UCSD-AML1 (cell line): ENCODE measurements at regions not wholly inside any gene's neighbourhood (a gene's known extent, or its start where the extent isn't known, plus 50 kb on each side); places are given as distances from the start of the nearest gene placed in this dataset.
"Not testable (repeated sequence)": the region's sequence is repeated elsewhere in the genome, so short reads cannot be mapped to it uniquely, and the experiment has no call there.

Source experiments
- DNase-seq: peaks from one replicate; lab custom pipeline; 2025; ENCODE audit not compliant: unreplicated experiment; lab: John Stamatoyannopoulos, UW

DNA sequence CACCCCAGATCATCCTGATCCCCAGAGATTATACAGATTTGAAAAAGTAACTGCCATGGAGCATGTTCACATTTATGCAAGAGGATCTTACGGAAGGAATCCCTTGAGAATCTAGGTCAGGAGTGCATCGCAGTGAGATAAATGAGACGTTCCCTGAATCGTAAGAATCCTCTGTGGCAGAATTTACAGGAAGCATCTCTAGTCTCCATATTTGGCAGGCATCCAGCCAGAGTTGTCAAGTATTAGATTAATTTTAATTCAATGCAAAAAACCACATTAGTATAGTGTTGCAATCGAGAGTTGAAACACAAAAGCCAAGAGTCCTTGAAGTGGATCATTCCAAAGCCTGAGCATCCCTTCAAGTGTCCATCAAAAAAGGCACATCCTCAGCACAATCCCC is 100.8 kb downstream of the RRAGC start:
- DNase-seq, result no peak

DNA sequence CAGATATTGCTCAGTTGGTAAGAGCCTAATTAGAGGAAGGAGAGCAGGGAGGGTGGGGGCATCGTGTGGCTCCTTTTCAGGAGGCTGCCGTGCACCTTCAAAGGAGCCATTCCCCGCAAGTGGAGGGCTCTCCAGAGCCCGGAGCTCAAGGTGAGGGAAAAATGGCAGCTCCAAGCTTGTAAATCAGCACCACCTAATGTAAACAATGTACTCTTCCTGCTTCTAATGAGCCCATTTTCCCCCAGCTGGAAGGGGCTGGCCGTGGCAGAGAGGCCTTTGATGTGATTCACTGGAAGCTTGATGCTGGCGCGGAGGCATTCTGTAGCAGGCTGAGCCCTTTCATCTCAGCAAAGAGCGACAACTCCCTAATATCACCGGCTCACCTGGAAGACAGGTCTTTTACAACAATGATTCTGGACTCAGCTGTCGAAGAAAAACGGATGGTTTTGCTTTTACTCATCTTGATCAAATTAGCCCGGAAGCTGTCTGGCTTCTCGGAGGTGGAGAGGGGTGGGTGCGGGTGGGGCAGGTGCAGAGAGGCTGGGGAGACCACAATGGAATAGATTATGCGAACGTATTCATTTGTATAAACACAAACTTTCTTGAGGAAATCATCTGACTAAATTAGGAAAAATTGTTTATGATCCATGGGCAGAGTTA is 112.5 kb downstream of the RRAGC start:
- no peak for DNase-seq

DNA sequence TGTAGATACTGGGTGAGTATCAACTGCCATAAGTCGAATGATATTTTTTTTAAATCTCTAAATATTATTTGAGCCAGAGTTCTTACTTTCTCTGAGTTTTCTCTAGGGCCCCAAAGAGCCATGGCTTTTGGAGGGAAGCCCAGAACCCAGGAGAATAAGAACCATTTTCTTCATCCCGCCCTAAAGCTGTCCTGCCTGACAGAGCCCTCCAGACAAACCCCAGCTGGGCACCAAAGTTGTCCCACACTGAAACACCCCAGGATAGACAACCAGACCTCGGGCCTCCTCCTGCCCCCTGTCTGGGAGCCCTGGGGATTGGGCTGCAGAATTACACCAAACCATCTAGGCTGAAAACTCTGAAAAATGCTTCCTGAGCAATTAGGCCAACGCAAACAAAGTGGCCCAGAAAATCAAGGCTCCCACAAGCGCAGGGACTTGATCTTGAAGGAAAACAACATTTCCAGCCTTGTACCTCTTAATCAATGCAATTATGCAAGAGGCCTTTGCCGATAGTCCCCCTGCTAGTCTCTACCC is 113.1 kb downstream of the RRAGC start:
- DNase-seq, result no peak

DNA sequence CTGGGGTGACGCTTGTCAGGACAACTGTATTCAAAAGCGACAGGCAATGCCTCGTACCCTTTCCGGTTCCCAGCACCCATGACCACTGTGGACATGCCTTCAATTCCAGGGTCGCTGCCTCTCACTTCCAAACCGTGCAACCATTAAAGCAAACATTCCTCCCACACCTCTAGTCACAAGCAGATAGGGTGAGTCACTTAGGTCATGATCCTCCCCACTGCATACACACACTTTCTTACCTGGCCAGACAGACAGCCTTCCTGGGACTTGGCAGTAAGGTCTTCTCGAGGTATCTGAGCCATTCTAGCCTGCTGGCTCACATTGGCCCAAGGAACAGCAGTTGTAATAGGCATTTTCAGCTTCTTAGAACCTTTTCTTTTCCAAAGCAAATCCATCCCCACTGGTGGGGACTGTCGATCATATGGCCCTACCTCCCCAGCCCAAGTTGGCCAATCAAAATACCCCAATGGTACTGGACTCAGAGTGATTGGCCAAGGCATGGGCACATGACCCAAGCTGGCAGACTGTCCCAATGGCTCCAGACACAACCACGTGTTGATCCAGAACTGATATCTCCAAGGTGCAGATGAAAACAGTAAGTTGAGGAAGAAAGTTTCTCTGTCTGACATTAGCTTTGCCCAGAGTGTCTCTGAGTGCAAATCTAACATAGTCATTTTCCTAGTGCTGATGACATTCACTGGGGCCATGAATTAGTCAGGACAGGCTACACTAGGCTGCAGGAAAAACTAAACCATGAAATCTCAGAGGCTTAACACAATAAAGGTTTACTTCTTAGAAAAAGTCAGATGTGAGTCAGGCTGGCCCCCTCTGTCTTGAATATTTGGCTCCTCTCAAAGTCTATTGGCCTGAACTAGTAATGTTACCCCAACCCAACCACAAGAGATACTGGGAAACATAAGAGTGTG is 113.8 kb downstream of the RRAGC start:
- DNase-seq, result no peak

DNA sequence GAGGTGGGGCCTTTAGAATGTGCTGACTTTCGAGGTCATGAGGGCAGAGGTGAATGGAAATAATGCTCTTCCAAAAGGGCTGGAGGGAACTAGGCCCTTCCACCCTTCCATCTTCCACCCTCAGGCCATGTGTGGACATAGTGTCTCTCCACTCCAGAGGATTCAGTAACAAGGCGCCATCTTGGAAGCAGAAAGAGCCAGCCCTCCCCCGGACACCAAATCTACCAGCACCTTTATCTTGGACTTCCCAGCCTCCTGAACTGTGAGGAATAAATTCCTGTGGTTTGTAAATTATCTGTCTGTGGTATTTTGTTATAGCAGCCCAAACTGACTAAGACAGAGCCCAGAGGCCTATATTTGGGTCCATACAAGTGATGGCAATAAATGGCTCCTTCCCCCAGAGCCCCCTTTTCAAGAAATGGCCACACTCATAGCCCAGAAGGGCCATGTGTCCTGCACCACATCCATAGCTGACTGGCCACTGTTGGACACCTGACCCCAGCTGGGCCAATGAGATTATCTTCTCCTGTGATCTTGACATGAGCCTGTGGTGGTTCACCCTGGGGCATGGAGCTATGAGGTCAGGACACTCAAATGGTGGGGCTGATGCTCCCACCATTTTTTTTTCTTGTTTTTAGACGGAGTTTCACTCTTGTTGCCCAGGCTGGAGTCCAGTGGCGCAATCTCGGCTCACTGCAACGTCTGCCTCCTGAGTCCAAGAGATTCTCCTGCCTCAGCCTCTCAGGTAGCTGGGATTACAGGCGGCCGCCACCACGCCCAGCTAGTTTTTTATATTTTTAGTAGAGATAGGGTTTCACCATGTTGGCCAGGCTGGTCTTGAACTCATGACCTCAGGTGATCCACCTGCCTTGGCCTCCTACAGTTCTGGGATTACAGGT is 114.9 kb downstream of the RRAGC start:
- DNase-seq, result no peak

DNA sequence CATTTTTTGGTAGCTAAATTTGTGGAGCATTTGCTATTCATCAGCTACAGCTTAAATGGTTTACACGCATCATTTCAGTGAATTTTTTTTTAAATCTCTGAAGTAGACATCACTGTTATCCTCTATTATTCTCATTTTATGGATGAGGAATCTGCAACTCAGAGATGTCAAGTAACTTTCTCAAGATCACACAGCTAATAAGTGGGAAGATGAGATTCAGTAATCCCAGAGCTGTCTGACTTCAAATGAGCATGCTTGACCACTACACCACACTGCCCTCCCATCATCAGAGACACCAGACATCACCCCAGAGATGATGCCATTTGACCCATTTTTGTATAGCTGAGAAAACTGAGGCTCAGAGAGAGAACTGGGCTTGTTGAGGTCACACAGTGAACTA is 116.4 kb downstream of the RRAGC start:
- DNase-seq, result no peak

DNA sequence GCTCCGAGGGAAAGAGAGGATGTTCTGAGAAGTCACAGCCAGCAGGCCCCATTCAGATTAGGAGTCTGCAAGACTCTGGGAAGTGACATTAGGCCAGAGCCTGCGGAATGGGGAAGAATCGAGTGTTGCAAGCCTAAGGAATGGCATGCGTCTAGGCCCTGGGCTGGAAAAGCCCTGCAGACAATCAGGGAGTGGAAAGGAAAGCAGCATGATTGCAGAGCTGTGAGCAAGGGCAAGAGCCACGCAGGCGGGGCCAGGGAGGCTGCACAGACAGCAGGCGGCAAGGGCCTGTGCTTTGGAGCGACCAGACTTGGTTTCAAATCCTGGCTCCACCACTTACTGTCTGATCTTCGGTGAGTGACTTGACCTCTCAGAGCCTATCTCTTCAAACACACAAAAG is 118.2 kb downstream of the RRAGC start:
- no peak for DNase-seq

DNA sequence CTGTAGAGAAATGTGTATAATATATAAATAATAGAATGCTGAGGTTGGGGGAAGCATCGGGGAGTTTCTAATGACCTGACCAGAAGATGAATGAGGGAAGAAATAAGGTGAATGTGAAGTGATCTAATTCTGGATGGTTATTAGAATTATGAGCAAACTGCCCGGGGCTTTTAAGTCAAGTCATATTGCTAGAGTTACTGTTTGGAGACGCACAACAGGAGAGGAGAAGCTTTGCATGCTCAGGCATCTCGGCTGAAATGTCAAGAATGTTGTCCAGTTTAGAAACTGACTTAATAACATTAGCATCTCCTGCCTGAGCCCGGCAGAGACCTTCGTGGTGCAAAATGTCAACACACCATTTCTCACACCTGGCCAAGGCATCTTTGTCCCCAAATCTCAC is 119.1 kb downstream of the RRAGC start:
- no peak for DNase-seq

DNA sequence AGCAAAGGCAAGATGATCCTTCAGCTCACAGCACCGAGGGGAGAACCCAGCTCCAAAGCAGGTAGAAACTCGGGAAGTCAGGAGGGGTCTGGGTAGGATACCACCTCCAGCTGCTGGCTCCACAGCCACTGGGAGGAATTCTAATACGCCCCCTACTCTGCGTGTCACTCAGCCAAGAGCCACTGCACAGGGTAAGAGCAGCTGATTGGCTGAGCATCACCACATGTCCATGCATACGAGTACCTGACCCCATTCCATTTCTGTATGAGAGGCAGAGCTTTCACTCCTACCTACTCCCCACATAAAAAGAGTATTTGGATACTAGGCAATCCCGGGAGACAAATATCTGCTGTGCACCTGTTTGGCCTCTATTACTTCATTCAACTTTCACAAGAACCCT is 121.4 kb downstream of the RRAGC start:
- DNase-seq, result no peak

DNA sequence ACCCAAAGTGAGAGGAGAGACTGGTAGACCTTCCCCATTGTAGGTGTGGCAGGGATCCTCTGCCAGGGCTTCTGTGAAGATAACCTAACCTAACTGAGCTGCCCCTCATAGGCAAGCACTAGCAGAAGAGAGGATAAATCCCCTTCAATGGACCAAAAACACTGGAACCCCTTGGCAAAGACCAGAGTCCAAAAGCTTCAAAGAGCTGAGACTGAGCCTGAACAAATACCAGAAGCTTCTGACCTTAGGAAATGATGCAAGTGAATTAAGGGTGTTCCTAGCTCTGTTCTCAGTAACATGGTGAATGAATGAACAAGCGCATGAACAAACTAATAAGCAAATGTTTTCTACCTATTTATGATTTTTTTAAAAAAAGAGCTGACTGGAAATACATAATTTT is 123.2 kb downstream of the RRAGC start:
- DNase-seq, result no peak

DNA sequence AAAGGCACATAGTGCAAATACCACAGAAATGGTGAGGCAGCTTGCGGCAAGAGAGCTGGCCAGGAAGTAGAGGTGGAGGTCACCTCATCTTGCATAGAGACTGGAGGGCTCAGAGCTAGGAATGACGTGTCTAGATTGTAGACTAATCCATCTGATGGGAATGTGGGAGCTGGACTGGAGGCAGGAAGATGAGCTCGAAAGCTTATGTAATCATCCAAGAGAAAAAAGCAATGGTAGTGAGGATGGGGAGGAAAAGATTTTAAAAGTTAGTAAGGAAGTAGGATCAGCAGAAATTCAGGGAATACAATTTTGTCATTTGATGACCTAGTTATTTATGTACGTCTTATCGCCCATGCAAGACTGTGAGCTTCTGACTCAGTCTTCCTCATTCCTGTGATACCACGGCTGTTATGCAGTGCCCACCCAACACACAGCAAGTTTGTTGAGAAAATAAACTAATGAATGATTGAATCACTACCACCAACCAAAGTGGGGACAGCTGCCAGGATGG is 123.9 kb downstream of the RRAGC start:
- DNase-seq, result no peak

DNA sequence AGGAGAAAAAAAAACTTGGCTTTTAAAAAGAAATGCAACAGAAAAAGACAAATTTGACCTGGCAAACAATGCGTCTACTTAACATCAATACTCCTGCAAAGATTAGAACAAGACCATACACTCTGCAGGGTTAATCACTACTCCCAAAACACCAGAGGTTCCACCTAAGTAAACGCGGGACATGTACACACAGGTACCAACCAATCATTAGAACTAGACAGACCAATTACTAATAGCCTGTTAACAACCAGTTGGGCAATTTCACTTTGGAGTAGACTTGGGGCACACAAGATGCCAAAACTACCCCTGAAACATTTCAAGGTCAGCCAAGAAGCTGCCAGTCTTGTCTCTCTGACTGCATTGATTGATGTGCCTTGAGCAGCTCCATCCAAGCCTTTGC is 125.8 kb downstream of the RRAGC start:
- DNase-seq, result no peak

DNA sequence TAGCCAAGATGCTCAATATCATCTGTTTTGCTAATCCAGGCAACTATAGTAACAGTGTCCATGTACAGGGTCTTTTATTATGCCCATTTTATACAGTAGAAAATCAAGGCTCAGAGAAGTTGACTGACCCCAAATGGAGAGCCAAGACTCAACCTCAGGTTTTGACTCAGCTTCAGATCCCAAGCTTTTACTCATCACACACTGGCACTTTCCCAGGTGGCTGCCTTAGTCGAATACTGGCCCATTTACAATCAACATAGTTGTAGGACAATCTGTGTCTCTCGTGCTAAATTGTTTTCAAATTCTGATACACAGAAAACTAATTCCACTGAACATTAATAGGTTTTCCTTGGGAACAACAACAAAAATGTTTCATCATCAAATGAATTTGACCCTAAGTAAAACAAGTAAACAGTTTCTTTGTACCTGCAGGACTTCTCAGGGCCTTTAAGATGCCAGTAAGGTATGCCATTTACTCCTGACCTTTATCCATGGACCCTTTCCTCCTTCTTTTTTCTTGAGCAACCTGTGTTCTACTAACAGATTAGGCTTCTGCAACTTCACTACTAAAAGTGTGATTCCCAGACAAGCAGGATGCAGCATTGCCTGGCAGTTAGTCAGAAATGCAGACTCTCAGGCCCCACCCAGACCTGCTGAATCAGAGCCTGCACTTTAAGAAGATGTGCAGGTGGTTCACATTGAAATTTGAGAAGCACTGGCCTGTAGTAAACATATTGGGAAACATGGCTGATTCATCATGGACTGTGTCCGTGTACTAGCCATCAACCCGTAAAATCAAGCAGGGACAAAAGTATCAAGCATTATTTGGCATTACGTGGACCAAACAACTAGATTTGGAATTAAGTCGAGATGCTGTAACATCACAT is 128.8 kb downstream of the RRAGC start:
- no peak for DNase-seq

DNA sequence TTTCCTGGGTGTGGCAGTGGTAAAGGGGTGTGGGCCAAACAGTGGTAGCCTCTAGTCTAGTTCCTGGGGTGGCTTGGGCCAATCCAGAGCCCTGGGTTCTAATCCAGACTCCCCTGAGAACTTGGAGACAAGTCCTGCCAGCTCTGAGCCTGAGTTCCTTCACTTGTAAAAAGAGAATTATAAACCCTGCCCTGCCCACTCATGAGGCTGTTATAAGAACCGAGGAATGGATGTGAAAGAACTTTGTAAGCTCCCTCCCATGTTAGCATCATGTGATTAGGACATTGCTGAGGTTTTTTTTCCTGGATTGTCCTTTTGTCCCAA is 131.0 kb downstream of the RRAGC start:
- DNase-seq, result no peak

DNA sequence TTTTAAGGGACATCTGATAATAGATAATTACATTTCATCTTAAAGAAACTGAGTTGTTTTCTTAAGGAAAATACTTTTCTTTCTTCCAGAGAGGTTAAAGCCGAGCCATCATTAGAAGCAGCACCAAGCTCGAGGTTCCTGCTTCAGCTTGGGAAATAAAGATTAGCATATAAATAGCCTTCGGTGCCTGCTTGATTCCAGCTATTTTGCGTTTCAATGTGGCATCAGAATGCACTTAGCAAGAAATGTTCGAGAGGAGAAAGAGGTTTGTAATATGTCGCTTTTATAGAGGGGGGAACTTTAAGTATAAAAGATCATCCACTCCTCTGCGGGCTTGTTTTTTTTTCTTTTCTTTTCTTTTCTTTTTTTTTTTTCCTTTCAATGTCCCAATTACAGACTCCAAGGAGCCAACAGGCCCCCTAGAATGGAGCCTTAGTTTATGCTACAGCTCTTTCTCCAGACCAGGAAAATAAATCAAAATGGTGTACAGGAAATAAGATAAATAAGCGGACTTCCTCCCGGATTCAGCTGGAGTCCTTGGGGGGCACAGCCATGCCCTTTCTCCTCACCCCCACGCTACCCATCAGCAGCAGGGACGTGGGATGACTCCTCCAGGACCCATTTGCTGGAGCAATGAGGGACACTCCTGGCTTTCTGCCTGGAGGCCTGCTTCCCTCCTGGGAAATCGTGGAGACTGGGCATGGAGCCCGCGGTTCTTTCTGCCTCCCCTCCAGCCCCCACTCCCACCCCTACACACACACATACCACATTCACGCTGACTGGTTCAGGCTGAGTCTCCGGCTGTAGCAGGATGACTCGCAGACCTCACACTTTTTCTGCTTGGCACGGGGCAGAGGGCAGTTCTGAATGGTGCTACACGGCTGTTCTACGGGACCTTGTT is 131.6 kb downstream of the RRAGC start:
- no peak for DNase-seq

DNA sequence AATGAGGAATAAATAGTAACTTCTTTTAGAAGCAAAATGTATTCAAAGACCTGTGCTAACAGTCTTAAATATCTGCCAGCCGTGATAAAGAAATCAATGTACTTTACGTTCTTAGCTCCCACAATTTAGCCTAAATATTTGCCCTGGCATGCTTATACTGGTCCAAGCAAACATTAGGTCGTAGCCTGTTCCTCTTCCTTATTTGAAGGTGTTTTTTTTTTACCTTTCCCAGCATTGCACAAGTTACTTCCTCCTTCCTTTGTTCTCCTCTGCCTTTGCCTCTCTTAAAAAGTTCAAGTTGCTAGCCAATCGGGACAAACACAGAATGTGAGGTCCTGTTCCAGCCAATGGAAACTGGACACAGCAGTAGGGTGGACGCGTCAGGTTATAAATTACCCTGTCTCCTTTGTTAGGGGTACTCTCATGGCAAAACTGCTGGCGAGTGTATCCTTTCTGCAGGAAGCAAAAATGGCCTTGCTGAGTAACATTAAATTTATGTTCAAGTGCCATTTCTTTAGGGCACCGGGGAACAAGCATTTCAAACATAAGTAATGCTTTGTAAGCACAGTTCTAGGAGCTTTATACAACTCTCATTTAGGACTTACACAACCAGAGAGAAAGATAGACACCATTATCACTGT is 134.1 kb downstream of the RRAGC start:
- DNase-seq, result not testable (repeated sequence)

DNA sequence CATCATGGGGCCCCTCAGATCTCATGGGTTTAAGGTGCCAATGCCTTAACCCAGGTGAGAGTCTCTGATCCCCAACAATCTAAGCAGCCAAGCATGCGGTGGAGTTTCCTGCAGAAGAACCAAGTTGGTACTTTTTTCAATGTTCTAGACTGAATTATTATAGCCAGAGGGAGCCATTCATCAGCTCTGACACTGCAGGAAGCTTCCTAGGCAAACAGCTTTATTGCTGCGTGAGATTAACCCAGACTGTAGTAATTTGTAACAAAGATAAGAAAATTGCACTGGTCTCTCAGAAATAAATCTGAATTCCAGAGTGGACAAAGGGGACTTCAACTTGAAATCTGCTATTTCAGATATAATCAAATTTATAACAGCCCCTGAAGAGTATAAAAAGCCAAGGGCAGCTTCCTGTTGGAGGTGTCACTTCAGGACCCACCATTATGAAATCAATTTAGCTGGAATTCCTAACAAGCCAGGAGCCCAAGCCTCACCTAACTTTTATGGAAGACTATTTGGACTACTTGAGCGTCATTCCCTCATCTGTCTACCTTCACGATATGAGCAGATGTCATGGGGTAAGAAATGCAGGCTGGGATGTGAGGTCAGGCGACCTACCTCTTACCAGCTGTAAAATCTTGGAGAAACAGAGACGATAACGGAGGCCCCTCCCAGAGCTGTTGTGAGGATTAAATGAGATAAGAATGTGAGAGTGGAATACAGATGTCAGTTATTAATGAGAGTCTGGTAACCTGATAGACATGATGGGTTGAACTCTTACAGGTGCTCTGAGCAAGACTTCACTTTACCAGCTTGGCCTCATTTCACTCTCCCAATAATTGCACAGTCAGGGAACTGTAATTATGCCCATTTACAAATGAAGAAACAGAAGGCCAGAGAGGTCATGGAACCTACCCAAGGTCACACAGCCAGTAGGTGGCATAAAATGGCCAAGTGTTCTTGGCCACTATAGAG is 135.1 kb downstream of the RRAGC start:
- DNase-seq, result no peak

DNA sequence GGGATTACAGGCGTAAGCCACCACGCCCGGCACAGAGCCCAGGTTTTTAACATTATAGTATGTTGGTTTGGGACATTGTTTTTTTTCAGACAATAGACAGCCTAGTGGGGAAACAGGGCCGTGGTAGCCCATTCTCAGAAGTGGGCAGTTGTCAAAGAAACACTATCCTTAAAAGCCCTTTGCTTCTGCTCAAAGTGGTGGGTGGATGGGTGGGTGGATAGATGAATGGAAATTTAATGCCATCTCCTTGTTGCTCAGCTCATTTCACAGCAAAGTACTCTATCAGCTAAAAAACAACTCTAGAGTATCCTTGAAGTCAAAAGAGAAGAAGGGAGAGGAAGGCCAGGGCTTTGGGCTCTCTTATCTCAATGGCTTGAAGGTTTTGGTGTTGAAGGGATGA is 137.8 kb downstream of the RRAGC start:
- DNase-seq, result no peak
